Esophagus muscularis mucosa (tissue), 4 donors: ENCODE measurements at regions not wholly inside any gene's neighbourhood (a gene's known extent, or its start where the extent isn't known, plus 50 kb on each side); places are given as distances from the start of the nearest gene placed in this dataset.

Source experiments
- EP300 ChIP-seq: sonication (generic); formaldehyde crosslinking; IDR thresholded peaks from one replicate; pipeline ENCODE4 v1.6.1; 2017; ENCODE audit warnings: antibody characterized with exemption
- POLR2A ChIP-seq: fragments of 450-650 bp; IDR thresholded peaks from one replicate; pipeline ENCODE4 v1.6.1; 2017; ENCODE audit warnings: antibody characterized with exemption, moderate library complexity, mild to moderate bottlenecking, low read depth
- POLR2AphosphoS5 ChIP-seq, 2 donors: sonication (generic); formaldehyde crosslinking; IDR thresholded peaks; one replicate each; pipeline ENCODE4 v1.6.1; 2017; ENCODE audit warnings: antibody characterized with exemption in 2 of 2
- TF ChIP-seq, protein P1 (sequence below), 3 experiments: fragments of 200-600 bp in 2 of 3; fragments of 450-650 bp in 1 of 3; sonication (generic) in 2 of 3; IDR thresholded peaks; one replicate each; pipeline ENCODE4 v1.5.1; 2017 to 2019; ENCODE audit warnings: antibody characterized with exemption in 3 of 3, mild to moderate bottlenecking in 2 of 3, moderate library complexity in 1 of 3

DNA sequence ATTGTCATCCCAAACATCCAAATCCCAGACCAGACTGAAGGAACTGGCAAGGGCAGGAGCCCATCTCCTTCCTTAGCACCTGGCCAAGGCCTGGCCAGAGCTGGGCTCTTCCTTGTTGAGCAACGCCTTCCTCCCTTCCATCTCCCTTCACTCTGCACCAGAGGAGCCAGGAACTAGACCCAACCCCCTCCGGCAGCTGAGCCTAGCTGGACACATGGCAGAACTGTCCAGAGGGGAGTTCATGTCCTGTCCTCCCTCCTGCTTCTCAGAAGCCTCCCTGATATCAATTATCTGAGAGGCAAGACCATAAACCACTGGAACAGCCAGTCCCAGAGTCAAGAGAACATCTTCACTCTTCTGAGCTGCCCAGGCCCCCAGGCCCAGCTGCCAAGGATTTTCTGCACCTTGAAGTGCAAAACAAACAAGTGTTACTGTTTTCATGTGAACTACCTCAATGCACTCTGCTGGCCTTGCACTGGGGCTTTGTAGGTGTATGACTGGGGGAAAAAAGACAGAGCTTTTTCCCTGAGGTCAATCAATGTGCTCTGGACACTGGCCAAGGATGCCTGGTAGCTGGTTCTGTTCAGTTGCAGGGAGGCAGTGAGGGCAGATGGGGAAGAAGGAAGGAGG is 104.5 kb upstream of the KCNK12 start:
- TF ChIP-seq POLR2A = no peak
- TF ChIP-seq POLR2AphosphoS5 (IDR thresholded peaks at IDR 0.05) = no peak
- TF ChIP-seq EP300 = no peak
- TF ChIP-seq, protein P1, sequence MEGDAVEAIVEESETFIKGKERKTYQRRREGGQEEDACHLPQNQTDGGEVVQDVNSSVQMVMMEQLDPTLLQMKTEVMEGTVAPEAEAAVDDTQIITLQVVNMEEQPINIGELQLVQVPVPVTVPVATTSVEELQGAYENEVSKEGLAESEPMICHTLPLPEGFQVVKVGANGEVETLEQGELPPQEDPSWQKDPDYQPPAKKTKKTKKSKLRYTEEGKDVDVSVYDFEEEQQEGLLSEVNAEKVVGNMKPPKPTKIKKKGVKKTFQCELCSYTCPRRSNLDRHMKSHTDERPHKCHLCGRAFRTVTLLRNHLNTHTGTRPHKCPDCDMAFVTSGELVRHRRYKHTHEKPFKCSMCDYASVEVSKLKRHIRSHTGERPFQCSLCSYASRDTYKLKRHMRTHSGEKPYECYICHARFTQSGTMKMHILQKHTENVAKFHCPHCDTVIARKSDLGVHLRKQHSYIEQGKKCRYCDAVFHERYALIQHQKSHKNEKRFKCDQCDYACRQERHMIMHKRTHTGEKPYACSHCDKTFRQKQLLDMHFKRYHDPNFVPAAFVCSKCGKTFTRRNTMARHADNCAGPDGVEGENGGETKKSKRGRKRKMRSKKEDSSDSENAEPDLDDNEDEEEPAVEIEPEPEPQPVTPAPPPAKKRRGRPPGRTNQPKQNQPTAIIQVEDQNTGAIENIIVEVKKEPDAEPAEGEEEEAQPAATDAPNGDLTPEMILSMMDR (IDR thresholded peaks at IDR 0.05) = no peak
